ENCODE measurements at regions not wholly inside any gene's neighbourhood (a gene's known extent, or its start where the extent isn't known, plus 50 kb on each side); places are given as distances from the start of the nearest gene placed in this dataset.
"Not testable (repeated sequence)": the region's sequence is repeated elsewhere in the genome, so short reads cannot be mapped to it uniquely, and the experiment has no call there.

GRCh38 chr10:80832693-80833092, 295.0 kb downstream of the SH2D4B start:
- not testable (repeated sequence) for TF ChIP-seq ZNF24 (IDR thresholded peaks at IDR 0.05); ZZZ3 (CRISPR knock-in tag; IDR thresholded peaks at IDR 0.05; ENCODE audit: borderline replicate concordance); PTBP1 (IDR thresholded peaks at IDR 0.05; ENCODE audit: low read depth, low read length, poor library complexity, severe bottlenecking); POLR2AphosphoS5 (IDR thresholded peaks at IDR 0.05; ENCODE audit: low read depth, low read length); ZFP36 (IDR thresholded peaks at IDR 0.05; ENCODE audit: borderline replicate concordance, low read depth, low read length, partially characterized antibody); ZNF530 (CRISPR knock-in tag; IDR thresholded peaks at IDR 0.05; ENCODE audit: low read depth); EZH2 (conservative IDR thresholded peaks at IDR 0.05; ENCODE audit: low read depth, low read length); FOXO4 (CRISPR knock-in tag; conservative IDR thresholded peaks at IDR 0.05); ZNF609 (CRISPR knock-in tag; IDR thresholded peaks at IDR 0.05; ENCODE audit: borderline replicate concordance); ZFP82 (CRISPR knock-in tag; IDR thresholded peaks at IDR 0.05; ENCODE audit: borderline replicate concordance); KLF15 (CRISPR knock-in tag; IDR thresholded peaks at IDR 0.05; ENCODE audit: borderline replicate concordance)

All from HepG2 (cell line).